Choroid plexus epithelial cell (primary cell): ENCODE measurements at regions not wholly inside any gene's neighbourhood (a gene's known extent, or its start where the extent isn't known, plus 50 kb on each side); places are given as distances from the start of the nearest gene placed in this dataset.

Source experiments
- DNase-seq: peaks from one replicate; pipeline ENCODE4 v3.0.0-alpha.2; 2010; ENCODE audit warnings: low read depth
- H3K4me3 ChIP-seq: 2 replicates; pipeline ENCODE4 v1.5.1; 2011; ENCODE audit warnings: low read depth, mild to moderate bottlenecking, control low read depth, low read length, moderate library complexity
- TF ChIP-seq, protein P1 (sequence below): conservative IDR thresholded peaks from 2 replicates; pipeline ENCODE4 v1.5.1; 2011; ENCODE audit warnings: low read depth, mild to moderate bottlenecking, control low read depth, inconsistent platforms, low read length, moderate library complexity

DNA sequence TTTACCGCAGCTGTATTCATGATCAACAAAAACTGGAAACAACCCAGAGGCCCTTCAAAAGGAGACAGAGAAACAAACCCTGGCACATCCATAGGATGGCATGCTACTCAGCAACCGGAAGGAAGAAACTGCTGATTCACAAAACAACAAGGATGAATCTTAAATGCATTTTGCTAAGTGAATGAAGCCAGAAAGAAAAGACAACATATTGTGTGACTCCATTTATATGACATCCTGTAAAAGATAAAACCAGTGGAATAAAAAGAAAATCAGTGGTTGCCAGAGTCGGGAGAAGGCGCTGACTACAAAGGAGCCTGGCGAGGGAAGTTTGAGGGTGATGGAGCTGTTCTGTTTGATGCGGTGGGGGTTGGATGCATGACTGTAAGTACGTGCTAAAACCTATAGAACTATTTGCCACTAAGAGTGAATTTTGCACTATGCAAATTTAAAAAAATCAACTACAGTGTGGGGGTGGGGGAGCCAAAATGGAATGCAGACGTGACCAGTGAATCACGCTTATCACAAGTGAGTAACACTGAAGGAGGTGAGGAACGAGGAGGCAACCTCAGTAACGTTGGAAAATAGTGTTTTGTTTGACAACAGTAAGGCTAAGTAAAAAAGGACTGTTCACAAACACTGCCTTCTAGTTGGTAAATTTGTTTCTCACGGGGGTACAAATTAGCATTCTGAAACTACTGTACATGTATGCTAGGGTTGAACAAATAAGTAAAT, 108.9 kb downstream of the INHBB start:
- DNase-seq = peak; percentile 50
- no peak overlapping the region for H3K4me3 ChIP-seq
- TF ChIP-seq, protein P1, sequence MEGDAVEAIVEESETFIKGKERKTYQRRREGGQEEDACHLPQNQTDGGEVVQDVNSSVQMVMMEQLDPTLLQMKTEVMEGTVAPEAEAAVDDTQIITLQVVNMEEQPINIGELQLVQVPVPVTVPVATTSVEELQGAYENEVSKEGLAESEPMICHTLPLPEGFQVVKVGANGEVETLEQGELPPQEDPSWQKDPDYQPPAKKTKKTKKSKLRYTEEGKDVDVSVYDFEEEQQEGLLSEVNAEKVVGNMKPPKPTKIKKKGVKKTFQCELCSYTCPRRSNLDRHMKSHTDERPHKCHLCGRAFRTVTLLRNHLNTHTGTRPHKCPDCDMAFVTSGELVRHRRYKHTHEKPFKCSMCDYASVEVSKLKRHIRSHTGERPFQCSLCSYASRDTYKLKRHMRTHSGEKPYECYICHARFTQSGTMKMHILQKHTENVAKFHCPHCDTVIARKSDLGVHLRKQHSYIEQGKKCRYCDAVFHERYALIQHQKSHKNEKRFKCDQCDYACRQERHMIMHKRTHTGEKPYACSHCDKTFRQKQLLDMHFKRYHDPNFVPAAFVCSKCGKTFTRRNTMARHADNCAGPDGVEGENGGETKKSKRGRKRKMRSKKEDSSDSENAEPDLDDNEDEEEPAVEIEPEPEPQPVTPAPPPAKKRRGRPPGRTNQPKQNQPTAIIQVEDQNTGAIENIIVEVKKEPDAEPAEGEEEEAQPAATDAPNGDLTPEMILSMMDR = no peak

DNA sequence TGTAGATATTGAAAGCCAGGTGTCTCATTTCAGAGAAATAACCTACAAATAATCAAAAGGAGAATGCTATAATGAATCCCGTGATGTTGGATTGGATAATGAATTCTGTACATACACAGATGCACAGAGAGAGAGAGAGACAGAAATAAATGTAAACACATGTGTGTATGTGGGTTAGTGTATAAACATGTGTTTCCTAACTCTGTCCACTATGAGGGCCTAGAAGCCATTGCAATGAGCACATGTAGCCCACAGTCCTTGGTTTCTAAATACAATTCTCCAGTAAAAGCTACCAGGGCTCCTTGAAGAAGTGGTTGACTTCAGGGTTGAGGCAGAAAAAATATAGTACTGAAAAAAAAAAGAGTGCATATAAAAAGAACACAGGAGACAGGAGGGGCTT, 109.5 kb downstream of the INHBB start:
- DNase-seq = peak; percentile 25
- H3K4me3 ChIP-seq = no peak overlapping the region
- TF ChIP-seq, protein P1 = no peak

DNA sequence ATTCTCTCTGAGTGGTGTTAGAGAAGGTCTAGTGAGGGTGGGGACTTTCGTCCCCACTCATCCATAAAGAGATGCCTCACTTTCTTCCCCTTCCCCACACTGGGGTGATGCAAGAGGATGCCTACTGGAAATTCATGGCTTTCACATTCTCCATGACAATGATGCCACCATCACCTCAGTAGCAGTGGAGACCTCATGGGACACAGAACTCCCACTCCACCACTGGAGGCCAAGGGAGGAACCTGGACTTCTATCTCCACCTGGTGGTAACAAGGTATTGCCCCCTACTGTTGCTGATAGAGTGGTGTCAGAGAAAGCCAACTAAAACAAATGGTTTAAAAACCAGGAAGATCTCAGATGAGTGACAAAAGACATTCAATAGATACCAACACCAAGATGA, 110.9 kb downstream of the INHBB start:
- no peak overlapping the region for H3K4me3 ChIP-seq
- TF ChIP-seq, protein P1 = no peak
- DNase-seq = no peak

DNA sequence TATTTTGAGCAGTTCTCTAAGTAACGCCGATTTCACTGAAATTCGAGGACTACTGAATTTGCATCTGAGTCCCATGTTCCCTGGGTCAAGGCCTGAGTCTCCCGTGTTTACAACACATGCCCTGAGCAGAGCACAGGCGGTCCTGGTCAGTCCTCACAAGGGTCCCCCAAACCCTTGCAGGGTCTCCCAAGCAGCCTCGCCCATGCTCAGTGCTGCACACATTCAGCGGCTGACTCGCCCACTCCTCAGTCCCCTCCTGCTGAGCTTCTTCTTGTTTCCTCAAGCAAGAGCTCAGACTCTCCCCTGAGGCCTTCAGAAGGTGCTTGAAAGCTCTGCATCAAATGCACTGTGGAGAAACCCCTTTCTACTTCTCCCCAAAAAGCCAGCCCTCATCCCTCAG, 114.6 kb downstream of the INHBB start:
- TF ChIP-seq, protein P1 = no peak
- DNase-seq = no peak
- H3K4me3 ChIP-seq = no peak overlapping the region

DNA sequence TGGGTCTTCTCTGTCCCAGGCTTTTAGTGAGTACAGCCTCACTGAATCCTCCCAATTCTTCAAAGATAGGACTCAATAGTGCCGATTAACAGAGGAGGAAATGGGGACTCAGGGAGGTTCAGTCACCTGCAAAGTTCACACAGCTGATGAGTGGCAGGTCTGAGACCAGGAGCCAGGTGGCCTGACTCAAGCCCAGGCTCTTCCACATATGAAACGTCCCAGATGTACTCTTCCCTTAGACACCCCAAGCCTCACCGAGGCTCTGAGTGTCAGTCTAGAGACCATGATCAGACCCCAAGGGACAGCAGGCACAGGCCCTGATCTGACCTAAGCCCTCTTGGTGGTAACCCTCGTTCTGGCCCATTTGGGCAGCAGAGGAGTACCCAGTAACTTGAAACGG, 115.2 kb downstream of the INHBB start:
- H3K4me3 ChIP-seq = no peak overlapping the region
- DNase-seq = no peak
- TF ChIP-seq, protein P1 = no peak

DNA sequence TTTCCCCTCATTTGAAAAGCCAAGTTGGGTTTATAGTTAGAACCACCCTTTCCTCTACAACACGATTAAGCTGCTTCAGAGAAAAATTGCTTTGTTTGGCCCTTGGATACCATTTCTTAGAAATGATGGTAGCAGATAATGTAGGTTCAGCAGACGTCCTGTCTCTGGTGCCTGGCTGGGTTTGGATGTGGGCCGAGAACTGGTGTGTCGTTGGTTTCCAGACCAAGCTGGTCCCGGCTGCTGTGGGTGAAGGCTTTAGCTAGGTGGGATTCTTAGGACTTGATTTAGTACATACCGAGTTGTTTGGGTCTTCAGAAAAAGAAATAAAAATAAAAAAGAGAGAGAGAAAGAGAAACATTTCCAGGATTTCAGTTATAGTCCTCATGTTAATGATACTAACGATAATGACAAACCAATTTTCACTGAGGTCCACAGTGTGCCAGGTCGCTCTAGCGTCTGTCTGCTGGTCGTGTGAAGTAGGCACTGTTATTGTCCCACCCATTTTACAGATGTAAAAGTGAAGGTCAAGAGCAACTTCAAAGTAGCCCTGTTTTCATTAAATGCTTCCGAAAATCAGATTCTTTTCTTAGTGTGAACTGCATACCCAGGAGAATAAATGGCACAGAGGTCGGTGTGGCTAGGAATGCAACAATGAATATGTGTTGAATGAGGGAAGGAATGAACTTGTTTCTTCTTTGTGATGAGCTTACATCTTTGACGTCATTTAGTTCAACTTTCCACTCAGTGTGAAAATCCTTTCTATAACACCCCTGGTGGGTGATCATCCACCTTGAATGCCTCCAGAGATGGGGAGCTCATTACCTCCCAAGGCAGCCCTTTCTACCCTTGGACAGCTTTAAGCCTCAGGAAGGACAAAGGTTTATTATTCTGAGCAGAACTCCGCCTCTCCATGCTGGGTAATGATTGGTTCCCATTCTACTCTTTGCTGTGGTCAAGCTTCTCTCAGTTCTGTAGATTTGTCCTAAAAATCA, 115.9 kb downstream of the INHBB start:
- TF ChIP-seq, protein P1 = no peak
- no peak for DNase-seq
- no peak overlapping the region for H3K4me3 ChIP-seq
